ENCODE measurements at regions not wholly inside any gene's neighbourhood (a gene's known extent, or its start where the extent isn't known, plus 50 kb on each side); places are given as distances from the start of the nearest gene placed in this dataset.

DNA sequence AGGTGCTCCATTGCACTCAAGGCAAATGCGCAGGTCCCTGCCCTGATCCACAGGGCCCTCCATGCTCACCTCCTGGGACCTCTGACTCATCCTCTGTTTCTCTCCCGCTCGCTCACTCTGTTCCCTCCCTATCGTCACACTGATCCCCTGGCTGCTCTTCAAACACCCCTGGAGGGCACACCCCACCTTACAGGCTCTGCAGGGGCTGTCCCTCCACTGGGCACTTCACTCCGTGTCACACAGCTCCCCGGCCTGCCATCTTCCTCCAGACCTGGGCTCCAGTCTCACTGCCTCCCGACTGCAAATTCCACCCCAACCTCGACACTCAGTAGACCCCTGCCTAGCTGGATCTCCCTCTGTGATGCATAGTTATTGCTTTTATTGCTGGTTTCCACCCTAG, 91.5 kb upstream of the PRDM11 start:
- TF ChIP-seq CTCF (IDR thresholded peaks at IDR 0.05 in 4 of 5, conservative IDR thresholded peaks at IDR 0.05 in 1 of 5) (no peak), POLR2A (IDR thresholded peaks at IDR 0.05) (no peak)
